IMR-90 (cell line): ENCODE measurements at regions not wholly inside any gene's neighbourhood (a gene's known extent, or its start where the extent isn't known, plus 50 kb on each side); places are given as distances from the start of the nearest gene placed in this dataset.
A peak's percentile ranks its signal among the peaks of the same experiment; 100 is the strongest.

ENCODE experiments used
- ATAC-seq: fragments of 200-7000 bp; cut with Tn5 transposase; 2 replicates; pipeline ENCODE4 v1.9.1; 2020; ENCODE audit warnings: low read depth, mild to moderate bottlenecking, moderate library complexity
- BruUV-seq: library from RNA; stranded (reverse); fragments of 400-500 nt; replicated peaks from 2 replicates; lab custom pipeline; 2021; lab: Mats Ljungman, UMichigan
- CTCF ChIA-PET: fragments of 300-600 bp; formaldehyde crosslinking; extraction: SDS; loops from one replicate; lab custom pipeline; 2021; ENCODE audit warnings: antibody characterized with exemption; lab: Yijun Ruan, JAX
- POLR2A ChIA-PET: fragments of 300-600 bp; sonication (Branson Sonifier 250); formaldehyde crosslinking; loops from one replicate; lab custom pipeline; 2022; ENCODE audit warnings: antibody characterized with exemption; ENCODE audit not compliant: unreplicated experiment; lab: Charles Lee
- DNase-seq: peaks from one replicate; pipeline ENCODE4 v3.0.0; 2013
- H2AFZ ChIP-seq: replicated peaks from 2 replicates; pipeline ENCODE3; 2013; ENCODE audit warnings: low read length, mild to moderate bottlenecking; ENCODE audit not compliant: poor library complexity
- H2AK5ac ChIP-seq: 2 replicates; pipeline ENCODE4 v1.6.1; 2013; ENCODE audit warnings: low read depth, low read length, inconsistent platforms
- H2AK9ac ChIP-seq: replicated peaks from 2 replicates; pipeline ENCODE3; 2013; ENCODE audit warnings: mild to moderate bottlenecking, low read depth, low read length, moderate library complexity; ENCODE audit not compliant: poor library complexity
- H2BK120ac ChIP-seq: 2 replicates; pipeline ENCODE4 v1.6.1; 2013; ENCODE audit warnings: low read depth, low read length, inconsistent platforms
- H2BK15ac ChIP-seq: 3 replicates; pipeline ENCODE4 v1.6.1; 2013; ENCODE audit warnings: low read depth, low read length, inconsistent platforms
- H2BK20ac ChIP-seq: 2 replicates; pipeline ENCODE4 v1.6.1; 2013; ENCODE audit warnings: low read depth, mild to moderate bottlenecking, inconsistent platforms, low read length, moderate library complexity
- H2BK5ac ChIP-seq: 2 replicates; pipeline ENCODE4 v1.6.1; 2013; ENCODE audit warnings: mild to moderate bottlenecking, low read depth, low read length, inconsistent platforms; ENCODE audit not compliant: poor library complexity, severe bottlenecking
- H3K14ac ChIP-seq: replicated peaks from 2 replicates; pipeline ENCODE4 v1.6.1; 2013; ENCODE audit warnings: low read depth, low read length, inconsistent platforms
- H3K18ac ChIP-seq: 2 replicates; pipeline ENCODE4 v1.6.1; 2013; ENCODE audit warnings: low read depth, low read length, control low read depth
- H3K23ac ChIP-seq: 2 replicates; pipeline ENCODE4 v1.6.1; 2013; ENCODE audit warnings: low read depth, low read length, inconsistent platforms
- H3K27ac ChIP-seq: 2 replicates; pipeline ENCODE4 v1.5.1; 2013; ENCODE audit warnings: mild to moderate bottlenecking, control low read depth, low read length; ENCODE audit not compliant: insufficient read depth
- H3K27me3 ChIP-seq: 2 replicates; pipeline ENCODE4 v1.6.1; 2013; ENCODE audit warnings: low read length; ENCODE audit not compliant: control insufficient read depth, insufficient read depth
- H3K36me3 ChIP-seq: 2 replicates; pipeline ENCODE4 v1.6.1; 2013; ENCODE audit warnings: low read length, mixed read lengths; ENCODE audit not compliant: control insufficient read depth, insufficient read depth
- H3K4ac ChIP-seq: 2 replicates; pipeline ENCODE4 v1.6.1; 2013; ENCODE audit warnings: low read depth, low read length, inconsistent platforms
- H3K4me1 ChIP-seq: 2 replicates; pipeline ENCODE4 v1.6.1; 2013; ENCODE audit warnings: low read length, mixed read lengths; ENCODE audit not compliant: control insufficient read depth, insufficient read depth
- H3K4me2 ChIP-seq: 2 replicates; pipeline ENCODE4 v1.6.1; 2013; ENCODE audit warnings: low read depth, mild to moderate bottlenecking, control low read depth, low read length, moderate library complexity
- H3K4me3 ChIP-seq: 2 replicates; pipeline ENCODE4 v1.5.1; 2013; ENCODE audit warnings: low read depth, mild to moderate bottlenecking, control low read depth, low read length, moderate library complexity; ENCODE audit not compliant: insufficient read depth
- H3K56ac ChIP-seq: 2 replicates; pipeline ENCODE4 v1.6.1; 2013; ENCODE audit warnings: low read length, inconsistent platforms; ENCODE audit not compliant: insufficient read depth; ENCODE audit errors: extremely low read depth
- H3K79me1 ChIP-seq, 2 experiments: 2 replicates each; pipeline ENCODE4 v1.6.1; 2013; ENCODE audit warnings: low read length in 2 of 2, inconsistent platforms in 1 of 2, low read depth in 1 of 2
- H3K9ac ChIP-seq: 2 replicates; pipeline ENCODE4 v1.6.1; 2013; ENCODE audit warnings: low read depth, low read length, control low read depth
- H3K9me1 ChIP-seq: 2 replicates; pipeline ENCODE4 v1.6.1; 2013; ENCODE audit warnings: low read length, inconsistent platforms; ENCODE audit not compliant: insufficient read depth
- H3K9me3 ChIP-seq: 2 replicates; pipeline ENCODE4 v1.6.1; 2013; ENCODE audit warnings: low read length; ENCODE audit not compliant: control insufficient read depth, insufficient read depth
- H4K20me1 ChIP-seq: 2 replicates; pipeline ENCODE4 v1.6.1; 2013; ENCODE audit warnings: low read length, inconsistent platforms; ENCODE audit not compliant: insufficient read depth
- H4K5ac ChIP-seq: 2 replicates; pipeline ENCODE4 v1.6.1; 2013; ENCODE audit warnings: mild to moderate bottlenecking, low read depth, low read length, control low read depth
- H4K8ac ChIP-seq, 2 experiments: 2 replicates each; pipeline ENCODE4 v1.6.1; 2013; ENCODE audit warnings: low read depth in 2 of 2, low read length in 2 of 2, control low read depth in 1 of 2, inconsistent platforms in 1 of 2
- H4K91ac ChIP-seq: 2 replicates; pipeline ENCODE4 v1.6.1; 2013; ENCODE audit warnings: low read depth, low read length, inconsistent platforms; ENCODE audit not compliant: insufficient read depth
- FOS ChIP-seq: fragments of 150-350 bp; IDR thresholded peaks from 2 replicates; pipeline ENCODE4 v1.6.1; 2016; ENCODE audit warnings: low read depth, low read length
- RAD21 ChIP-seq: IDR thresholded peaks from 2 replicates; pipeline ENCODE4 v1.6.1; 2012; ENCODE audit warnings: low read length, improper control_type of control experiment
- SMC3 ChIP-seq: fragments of 150-350 bp; IDR thresholded peaks from 2 replicates; pipeline ENCODE4 v1.6.1; 2016; ENCODE audit warnings: low read depth, mild to moderate bottlenecking, antibody characterized with exemption, low read length, moderate library complexity
- WGBS, 2 experiments: methylation state at CpG; one replicate each; pipeline versions ENCODE4 v1.1.5 to v1.1.7; 2013; ENCODE audit warnings: missing lambda C conversion rate in 2 of 2; ENCODE audit not compliant: insufficient read length in 1 of 2; ENCODE audit errors: extremely low coverage in 2 of 2; 5-methylcytosine and 5-hydroxymethylcytosine counted together
- dilution Hi-C: fragments of 300-500 bp; cut with HindIII; formaldehyde crosslinking; loops from one replicate; pipeline ENCODE4 v1.14.3; 2018; ENCODE audit warnings: low sequenced_read_pairs; ENCODE audit not compliant: unreplicated experiment
- in situ Hi-C: fragments of 300-500 bp; cut with MboI; formaldehyde crosslinking; loops from 3 replicates; pipeline ENCODE4 v1.14.3; 2019; ENCODE audit warnings: low sequenced_read_pairs, inconsistent platforms, mixed read lengths
- intact Hi-C: fragments of 100-400 bp; cut with micrococcal nuclease; formaldehyde crosslinking; loops from 2 replicates; pipeline ENCODE4 v1.10.0; 2022

- TF ChIP-seq SMC3 = no peak
These were observed 51.8 kb upstream of the BMPER start (continued) for GRCh38 chr7:33853361-33854062.

GRCh38 chr7:33854178-33854577 lies 51.2 kb upstream of the BMPER start:
- intact Hi-C loops = no loop called here
- peak overlapping the region; percentile 29; the same call in 1 of the 2 replicates for H3K4me2 ChIP-seq

More at GRCh38 chr7:33854178-33854577, 51.2 kb upstream of the BMPER start:
- H2BK20ac ChIP-seq = peak overlapping the region; percentile 72
- ATAC-seq (peak; percentile 30; the same call in 1 of the 2 replicates), DNase-seq (peak; percentile 73)
- H3K4me3 ChIP-seq = no peak overlapping the region
- H2AK9ac ChIP-seq = peak overlapping the region; percentile 11
- peak overlapping the region; percentile 35 for H2BK5ac ChIP-seq
- no peak overlapping the region for H3K9ac ChIP-seq
- H3K18ac ChIP-seq = no peak overlapping the region
- H3K9me3 ChIP-seq = no peaks in the 10 kb centered on the region
- peak overlapping the region; percentile 54; the same call in 1 of the 3 replicates for H2BK15ac ChIP-seq
- no peak overlapping the region for H3K27ac ChIP-seq
- H3K4me1 ChIP-seq = peaks cover 9% of the 10 kb centered on the region
- no peak for TF ChIP-seq RAD21
- 0 out of 2 replicates have a peak, but pooled peaks have one; percentile 25 for TF ChIP-seq FOS
- BruUV-seq = no TSS peak
- H4K8ac ChIP-seq = peak overlapping the region in 1 of 2 experiments; percentile 45; a peak in 1 of 4 replicates
- H3K9me1 ChIP-seq = peaks cover 4% of the 10 kb centered on the region
- CTCF ChIA-PET = interaction anchor here (0.6 to 1.3 kb wide), 5 partner anchors 16 to 78 kb away, joined by 3 read pairs; no protein-coding TSS in a partner anchor
- in situ Hi-C loops = no loop called here
- peak overlapping the region; percentile 53 for H2BK120ac ChIP-seq
- peak overlapping the region; percentile 47; the same call in 1 of the 2 replicates for H4K91ac ChIP-seq
- H3K23ac ChIP-seq = no peak overlapping the region; the same call in 1 of the 2 replicates
- peak overlapping the region; percentile 51 for H2AK5ac ChIP-seq
- POLR2A ChIA-PET = no interaction called here
- H3K14ac ChIP-seq = peak overlapping the region; percentile 44
- peak overlapping the region; percentile 54 for H3K4ac ChIP-seq
- no peaks in the 10 kb centered on the region for H3K79me1 ChIP-seq
- no peak overlapping the region for H3K56ac ChIP-seq
- no peak overlapping the region for H4K5ac ChIP-seq
- dilution Hi-C loops = no loop called here
- H3K27me3 ChIP-seq = peaks cover 9% of the 10 kb centered on the region
- H4K20me1 ChIP-seq = no peaks in the 10 kb centered on the region
- H2AFZ ChIP-seq = no peak overlapping the region
- no CpG with 5 or more reads among the region's 1 CpG for WGBS, 2 experiments
- no peaks in the 10 kb centered on the region for H3K36me3 ChIP-seq
